PC-9 (cell line): ENCODE measurements at regions not wholly inside any gene's neighbourhood (a gene's known extent, or its start where the extent isn't known, plus 50 kb on each side); places are given as distances from the start of the nearest gene placed in this dataset.

Experiments
- CTCF ChIP-seq: fragments of 200-600 bp; sonication (generic); conservative IDR thresholded peaks from 2 replicates; pipeline ENCODE4 v1.6.1; 2017; ENCODE audit warnings: mixed run types, antibody characterized with exemption, mild to moderate bottlenecking, moderate library complexity
- EZH2 ChIP-seq: fragments of 200-600 bp; sonication (generic); IDR thresholded peaks from 2 replicates; pipeline ENCODE4 v1.8.0; 2017; ENCODE audit warnings: antibody characterized with exemption, low read depth

GRCh38 chr21:19900149-19900548 lies 1098.1 kb upstream of the NCAM2 start:
- TF ChIP-seq CTCF = no peak
- no peak for TF ChIP-seq EZH2
